ENCODE measurements at regions not wholly inside any gene's neighbourhood (a gene's known extent, or its start where the extent isn't known, plus 50 kb on each side); places are given as distances from the start of the nearest gene placed in this dataset.

DNA sequence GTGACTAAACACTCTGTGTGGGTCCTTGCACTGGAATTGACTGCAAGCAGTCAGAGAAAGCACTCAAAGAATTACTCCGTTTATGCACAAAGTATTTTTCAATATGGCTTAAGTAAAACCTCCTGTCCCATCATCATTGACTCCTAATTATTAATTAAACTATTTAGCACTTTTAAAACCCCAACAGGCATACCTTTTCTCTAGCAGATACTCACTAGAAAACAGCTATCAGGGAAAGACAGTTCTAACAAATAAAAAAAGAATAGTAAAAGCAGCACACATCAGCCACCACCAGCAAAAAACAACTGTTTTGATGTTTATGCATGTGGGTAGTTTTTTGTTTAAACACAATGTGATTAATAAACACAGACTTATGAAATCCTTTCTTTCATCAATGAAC, 66.2 kb upstream of the GYPA start:
- no peak for ATAC-seq
- TF ChIP-seq BACH2 (CRISPR knock-in tag; IDR thresholded peaks at IDR 0.05; ENCODE audit: borderline replicate concordance) (no peak), GLIS3 (CRISPR knock-in tag; IDR thresholded peaks at IDR 0.05) (no peak), ZNF70 (CRISPR knock-in tag; IDR thresholded peaks at IDR 0.05) (no peak), ESRRG (CRISPR knock-in tag; IDR thresholded peaks at IDR 0.05) (no peak), ZNF565 (CRISPR knock-in tag; conservative IDR thresholded peaks at IDR 0.05; ENCODE audit: low read depth) (no peak), SNAI2 (CRISPR knock-in tag; IDR thresholded peaks at IDR 0.05) (no peak), RARB (CRISPR knock-in tag; IDR thresholded peaks at IDR 0.05) (no peak), ISL1 (CRISPR knock-in tag; IDR thresholded peaks at IDR 0.05) (no peak), PPARA (CRISPR knock-in tag; IDR thresholded peaks at IDR 0.05; ENCODE audit: borderline replicate concordance) (no peak), OSR1 (CRISPR knock-in tag; IDR thresholded peaks at IDR 0.05) (no peak), ARNTL (CRISPR knock-in tag; IDR thresholded peaks at IDR 0.05; ENCODE audit: borderline replicate concordance, low read depth) (no peak), TOX (CRISPR knock-in tag; IDR thresholded peaks at IDR 0.05; ENCODE audit: borderline replicate concordance) (no peak), ZC3H10 (CRISPR knock-in tag; IDR thresholded peaks at IDR 0.05) (no peak), ZNF8 (CRISPR knock-in tag; IDR thresholded peaks at IDR 0.05) (no peak), TCF4 (CRISPR knock-in tag; IDR thresholded peaks at IDR 0.05; ENCODE audit: borderline replicate concordance) (no peak)
- TF ChIP-seq, protein P1, sequence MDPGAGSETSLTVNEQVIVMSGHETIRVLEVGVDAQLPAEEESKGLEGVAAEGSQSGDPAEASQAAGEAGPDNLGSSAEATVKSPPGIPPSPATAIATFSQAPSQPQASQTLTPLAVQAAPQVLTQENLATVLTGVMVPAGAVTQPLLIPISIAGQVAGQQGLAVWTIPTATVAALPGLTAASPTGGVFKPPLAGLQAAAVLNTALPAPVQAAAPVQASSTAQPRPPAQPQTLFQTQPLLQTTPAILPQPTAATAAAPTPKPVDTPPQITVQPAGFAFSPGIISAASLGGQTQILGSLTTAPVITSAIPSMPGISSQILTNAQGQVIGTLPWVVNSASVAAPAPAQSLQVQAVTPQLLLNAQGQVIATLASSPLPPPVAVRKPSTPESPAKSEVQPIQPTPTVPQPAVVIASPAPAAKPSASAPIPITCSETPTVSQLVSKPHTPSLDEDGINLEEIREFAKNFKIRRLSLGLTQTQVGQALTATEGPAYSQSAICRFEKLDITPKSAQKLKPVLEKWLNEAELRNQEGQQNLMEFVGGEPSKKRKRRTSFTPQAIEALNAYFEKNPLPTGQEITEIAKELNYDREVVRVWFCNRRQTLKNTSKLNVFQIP (CRISPR knock-in tag; IDR thresholded peaks at IDR 0.05; ENCODE audit: borderline replicate concordance, low read depth), result no peak
- TF ChIP-seq, protein P2, sequence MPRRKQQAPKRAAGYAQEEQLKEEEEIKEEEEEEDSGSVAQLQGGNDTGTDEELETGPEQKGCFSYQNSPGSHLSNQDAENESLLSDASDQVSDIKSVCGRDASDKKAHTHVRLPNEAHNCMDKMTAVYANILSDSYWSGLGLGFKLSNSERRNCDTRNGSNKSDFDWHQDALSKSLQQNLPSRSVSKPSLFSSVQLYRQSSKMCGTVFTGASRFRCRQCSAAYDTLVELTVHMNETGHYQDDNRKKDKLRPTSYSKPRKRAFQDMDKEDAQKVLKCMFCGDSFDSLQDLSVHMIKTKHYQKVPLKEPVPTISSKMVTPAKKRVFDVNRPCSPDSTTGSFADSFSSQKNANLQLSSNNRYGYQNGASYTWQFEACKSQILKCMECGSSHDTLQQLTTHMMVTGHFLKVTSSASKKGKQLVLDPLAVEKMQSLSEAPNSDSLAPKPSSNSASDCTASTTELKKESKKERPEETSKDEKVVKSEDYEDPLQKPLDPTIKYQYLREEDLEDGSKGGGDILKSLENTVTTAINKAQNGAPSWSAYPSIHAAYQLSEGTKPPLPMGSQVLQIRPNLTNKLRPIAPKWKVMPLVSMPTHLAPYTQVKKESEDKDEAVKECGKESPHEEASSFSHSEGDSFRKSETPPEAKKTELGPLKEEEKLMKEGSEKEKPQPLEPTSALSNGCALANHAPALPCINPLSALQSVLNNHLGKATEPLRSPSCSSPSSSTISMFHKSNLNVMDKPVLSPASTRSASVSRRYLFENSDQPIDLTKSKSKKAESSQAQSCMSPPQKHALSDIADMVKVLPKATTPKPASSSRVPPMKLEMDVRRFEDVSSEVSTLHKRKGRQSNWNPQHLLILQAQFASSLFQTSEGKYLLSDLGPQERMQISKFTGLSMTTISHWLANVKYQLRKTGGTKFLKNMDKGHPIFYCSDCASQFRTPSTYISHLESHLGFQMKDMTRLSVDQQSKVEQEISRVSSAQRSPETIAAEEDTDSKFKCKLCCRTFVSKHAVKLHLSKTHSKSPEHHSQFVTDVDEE (CRISPR knock-in tag; IDR thresholded peaks at IDR 0.05), result no peak
- TF ChIP-seq, protein P3, sequence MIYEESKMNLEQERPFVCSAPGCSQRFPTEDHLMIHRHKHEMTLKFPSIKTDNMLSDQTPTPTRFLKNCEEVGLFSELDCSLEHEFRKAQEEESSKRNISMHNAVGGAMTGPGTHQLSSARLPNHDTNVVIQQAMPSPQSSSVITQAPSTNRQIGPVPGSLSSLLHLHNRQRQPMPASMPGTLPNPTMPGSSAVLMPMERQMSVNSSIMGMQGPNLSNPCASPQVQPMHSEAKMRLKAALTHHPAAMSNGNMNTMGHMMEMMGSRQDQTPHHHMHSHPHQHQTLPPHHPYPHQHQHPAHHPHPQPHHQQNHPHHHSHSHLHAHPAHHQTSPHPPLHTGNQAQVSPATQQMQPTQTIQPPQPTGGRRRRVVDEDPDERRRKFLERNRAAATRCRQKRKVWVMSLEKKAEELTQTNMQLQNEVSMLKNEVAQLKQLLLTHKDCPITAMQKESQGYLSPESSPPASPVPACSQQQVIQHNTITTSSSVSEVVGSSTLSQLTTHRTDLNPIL (CRISPR knock-in tag; IDR thresholded peaks at IDR 0.05; ENCODE audit: low read depth), result no peak
- TF ChIP-seq, protein P4, sequence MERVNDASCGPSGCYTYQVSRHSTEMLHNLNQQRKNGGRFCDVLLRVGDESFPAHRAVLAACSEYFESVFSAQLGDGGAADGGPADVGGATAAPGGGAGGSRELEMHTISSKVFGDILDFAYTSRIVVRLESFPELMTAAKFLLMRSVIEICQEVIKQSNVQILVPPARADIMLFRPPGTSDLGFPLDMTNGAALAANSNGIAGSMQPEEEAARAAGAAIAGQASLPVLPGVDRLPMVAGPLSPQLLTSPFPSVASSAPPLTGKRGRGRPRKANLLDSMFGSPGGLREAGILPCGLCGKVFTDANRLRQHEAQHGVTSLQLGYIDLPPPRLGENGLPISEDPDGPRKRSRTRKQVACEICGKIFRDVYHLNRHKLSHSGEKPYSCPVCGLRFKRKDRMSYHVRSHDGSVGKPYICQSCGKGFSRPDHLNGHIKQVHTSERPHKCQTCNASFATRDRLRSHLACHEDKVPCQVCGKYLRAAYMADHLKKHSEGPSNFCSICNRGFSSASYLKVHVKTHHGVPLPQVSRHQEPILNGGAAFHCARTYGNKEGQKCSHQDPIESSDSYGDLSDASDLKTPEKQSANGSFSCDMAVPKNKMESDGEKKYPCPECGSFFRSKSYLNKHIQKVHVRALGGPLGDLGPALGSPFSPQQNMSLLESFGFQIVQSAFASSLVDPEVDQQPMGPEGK (CRISPR knock-in tag; IDR thresholded peaks at IDR 0.05; ENCODE audit: borderline replicate concordance), result no peak
- TF ChIP-seq, protein P5, sequence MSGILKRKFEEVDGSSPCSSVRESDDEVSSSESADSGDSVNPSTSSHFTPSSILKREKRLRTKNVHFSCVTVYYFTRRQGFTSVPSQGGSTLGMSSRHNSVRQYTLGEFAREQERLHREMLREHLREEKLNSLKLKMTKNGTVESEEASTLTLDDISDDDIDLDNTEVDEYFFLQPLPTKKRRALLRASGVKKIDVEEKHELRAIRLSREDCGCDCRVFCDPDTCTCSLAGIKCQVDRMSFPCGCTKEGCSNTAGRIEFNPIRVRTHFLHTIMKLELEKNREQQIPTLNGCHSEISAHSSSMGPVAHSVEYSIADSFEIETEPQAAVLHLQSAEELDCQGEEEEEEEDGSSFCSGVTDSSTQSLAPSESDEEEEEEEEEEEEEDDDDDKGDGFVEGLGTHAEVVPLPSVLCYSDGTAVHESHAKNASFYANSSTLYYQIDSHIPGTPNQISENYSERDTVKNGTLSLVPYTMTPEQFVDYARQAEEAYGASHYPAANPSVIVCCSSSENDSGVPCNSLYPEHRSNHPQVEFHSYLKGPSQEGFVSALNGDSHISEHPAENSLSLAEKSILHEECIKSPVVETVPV (CRISPR knock-in tag; IDR thresholded peaks at IDR 0.05), result no peak

DNA sequence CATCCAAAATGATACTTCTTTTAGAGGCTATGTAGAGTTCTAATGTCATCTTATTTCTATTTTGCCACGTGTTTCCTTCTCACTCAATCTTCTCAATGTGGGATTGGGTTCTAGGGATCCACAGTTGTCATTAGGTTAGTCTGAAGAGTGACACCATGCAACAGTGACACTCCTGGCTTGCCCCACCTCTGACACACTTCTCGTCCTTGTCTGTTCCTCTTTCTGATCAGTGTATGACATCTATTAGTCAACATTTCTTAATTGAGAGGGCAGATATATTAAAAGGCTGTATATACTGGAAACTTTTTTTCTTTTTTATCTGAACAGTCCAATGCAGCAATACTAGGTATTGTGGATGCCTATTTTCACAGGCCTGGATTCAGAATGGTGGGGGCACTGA, 67.6 kb upstream of the GYPA start:
- TF ChIP-seq BACH2 (CRISPR knock-in tag; IDR thresholded peaks at IDR 0.05; ENCODE audit: borderline replicate concordance) (no peak), ZFP30 (CRISPR knock-in tag; IDR thresholded peaks at IDR 0.05) (no peak), TOX (CRISPR knock-in tag; IDR thresholded peaks at IDR 0.05; ENCODE audit: borderline replicate concordance) (no peak), RARB (CRISPR knock-in tag; IDR thresholded peaks at IDR 0.05) (no peak), OSR1 (CRISPR knock-in tag; IDR thresholded peaks at IDR 0.05) (no peak), ZC3H10 (CRISPR knock-in tag; IDR thresholded peaks at IDR 0.05) (no peak), ZNF70 (CRISPR knock-in tag; IDR thresholded peaks at IDR 0.05) (no peak), CSDC2 (CRISPR knock-in tag; IDR thresholded peaks at IDR 0.05) (no peak), ESRRG (CRISPR knock-in tag; IDR thresholded peaks at IDR 0.05) (no peak), ZNF565 (CRISPR knock-in tag; conservative IDR thresholded peaks at IDR 0.05; ENCODE audit: low read depth) (no peak), PPARA (CRISPR knock-in tag; IDR thresholded peaks at IDR 0.05; ENCODE audit: borderline replicate concordance) (no peak)
- TF ChIP-seq, protein P1 (CRISPR knock-in tag; IDR thresholded peaks at IDR 0.05; ENCODE audit: borderline replicate concordance, low read depth), result no peak
- TF ChIP-seq, protein P5 (CRISPR knock-in tag; IDR thresholded peaks at IDR 0.05), result no peak
- ATAC-seq, result no peak
